Activated T-helper 17 cell treated with anti-CD3 and anti-CD28 coated beads, Interleukin-2, amount 50 U/mL, for 72 hours (primary cell): ENCODE measurements at regions not wholly inside any gene's neighbourhood (a gene's known extent, or its start where the extent isn't known, plus 50 kb on each side); places are given as distances from the start of the nearest gene placed in this dataset.

Source experiments
- ATAC-seq: fragments of 150-1000 bp; cut with Tn5 transposase; replicated peaks from 2 replicates; pipeline ENCODE4 v1.10.0; 2021; ENCODE audit warnings: mild to moderate bottlenecking, moderate library complexity
- H3K27ac Mint-ChIP-seq: one replicate; pipeline ENCODE4 v1.8.0; 2022; ENCODE audit warnings: mixed read lengths
- H3K27me3 Mint-ChIP-seq: one replicate; pipeline ENCODE4 v1.8.0; 2022; ENCODE audit warnings: mixed read lengths
- H3K36me3 Mint-ChIP-seq: one replicate; pipeline ENCODE4 v1.8.0; 2022; ENCODE audit warnings: low read depth, mild to moderate bottlenecking, mixed read lengths
- H3K4me1 Mint-ChIP-seq: one replicate; pipeline ENCODE4 v1.8.0; 2022; ENCODE audit warnings: mixed read lengths
- H3K4me3 Mint-ChIP-seq: one replicate; pipeline ENCODE4 v1.8.0; 2022; ENCODE audit warnings: mild to moderate bottlenecking, mixed read lengths
- H3K9me3 Mint-ChIP-seq: one replicate; pipeline ENCODE4 v1.8.0; 2022; ENCODE audit warnings: mixed read lengths

DNA sequence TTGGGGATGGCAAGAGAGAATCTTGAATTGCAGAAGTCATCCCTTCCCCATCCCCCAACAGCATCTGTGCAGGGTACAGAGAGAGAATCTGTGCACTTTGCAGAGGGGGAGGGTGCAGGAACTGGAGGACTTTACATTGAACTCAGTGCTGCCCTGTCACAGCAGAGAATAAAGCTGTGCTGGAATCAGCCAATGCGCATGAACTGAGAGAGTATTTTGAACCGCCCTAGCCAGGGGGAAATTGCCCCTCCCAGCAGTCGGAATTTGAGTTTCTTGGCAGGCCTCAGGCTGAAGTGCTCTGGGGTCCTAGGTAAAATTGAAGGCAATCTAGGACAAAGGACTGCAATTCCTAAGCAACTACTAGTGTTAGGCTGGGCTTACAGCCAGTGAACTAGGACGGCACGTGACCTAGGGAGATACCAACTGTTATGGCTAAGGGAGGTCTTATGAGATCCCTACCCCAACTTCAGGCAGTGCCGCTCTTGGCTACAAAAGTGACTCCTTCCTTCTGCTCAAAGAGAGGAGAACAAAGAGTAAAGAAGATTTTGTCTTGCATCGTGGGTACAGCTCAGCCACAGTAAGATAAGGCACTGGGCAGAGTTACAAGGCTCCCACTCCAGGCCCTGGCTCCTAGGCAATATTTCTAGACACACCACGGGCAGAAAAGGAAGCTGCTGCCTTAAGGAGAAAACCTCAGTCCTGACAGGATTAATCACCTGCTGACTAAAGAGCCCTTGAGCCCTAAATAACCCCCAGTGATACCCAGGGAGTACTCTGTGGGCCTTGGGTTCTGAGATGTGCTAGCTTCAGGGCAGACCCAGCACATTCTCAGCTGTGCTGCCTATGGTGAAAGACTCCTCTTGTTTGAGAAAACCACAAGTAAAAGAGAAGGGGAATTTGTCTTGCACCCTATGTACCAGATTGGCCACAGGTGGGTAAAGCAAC, 300.5 kb upstream of the ALCAM start:
- ATAC-seq: no peak
- Mint-ChIP-seq H3K4me3 (no peak overlapping the region), H3K27ac (no peak overlapping the region)

DNA sequence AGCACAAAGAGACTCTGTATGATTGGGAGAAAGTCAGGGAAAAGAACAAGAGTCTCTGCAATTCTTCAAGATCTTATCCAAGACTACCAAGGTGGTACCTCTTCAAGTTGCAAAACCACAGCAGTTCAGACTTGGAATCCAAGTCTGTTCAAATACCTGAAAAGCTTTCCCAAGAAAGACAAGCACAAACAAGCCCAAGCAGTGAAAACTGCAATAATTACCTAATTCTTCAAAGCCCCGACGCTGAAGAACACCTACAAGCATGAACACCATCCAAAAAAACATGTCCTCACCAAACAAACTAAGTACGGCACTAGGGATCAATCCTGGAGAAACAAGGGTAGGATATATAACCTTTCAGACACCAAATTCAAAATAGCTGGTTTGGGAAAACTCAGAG, 299.3 kb upstream of the ALCAM start:
- no peaks in the 10 kb centered on the region for H3K9me3 Mint-ChIP-seq
- H3K36me3 Mint-ChIP-seq: no peaks in the 10 kb centered on the region
- peaks cover 3% of the 10 kb centered on the region for H3K27me3 Mint-ChIP-seq
- no peaks in the 10 kb centered on the region for H3K4me1 Mint-ChIP-seq
- no peak for ATAC-seq
- H3K27ac Mint-ChIP-seq: no peak overlapping the region
- H3K4me3 Mint-ChIP-seq: no peak overlapping the region

More for the DNA sequence above, 300.5 kb upstream of the ALCAM start:
- H3K27me3 Mint-ChIP-seq: peaks cover 3% of the 10 kb centered on the region
- H3K9me3 Mint-ChIP-seq: no peaks in the 10 kb centered on the region
- no peaks in the 10 kb centered on the region for H3K4me1 Mint-ChIP-seq
- H3K36me3 Mint-ChIP-seq: no peaks in the 10 kb centered on the region

DNA sequence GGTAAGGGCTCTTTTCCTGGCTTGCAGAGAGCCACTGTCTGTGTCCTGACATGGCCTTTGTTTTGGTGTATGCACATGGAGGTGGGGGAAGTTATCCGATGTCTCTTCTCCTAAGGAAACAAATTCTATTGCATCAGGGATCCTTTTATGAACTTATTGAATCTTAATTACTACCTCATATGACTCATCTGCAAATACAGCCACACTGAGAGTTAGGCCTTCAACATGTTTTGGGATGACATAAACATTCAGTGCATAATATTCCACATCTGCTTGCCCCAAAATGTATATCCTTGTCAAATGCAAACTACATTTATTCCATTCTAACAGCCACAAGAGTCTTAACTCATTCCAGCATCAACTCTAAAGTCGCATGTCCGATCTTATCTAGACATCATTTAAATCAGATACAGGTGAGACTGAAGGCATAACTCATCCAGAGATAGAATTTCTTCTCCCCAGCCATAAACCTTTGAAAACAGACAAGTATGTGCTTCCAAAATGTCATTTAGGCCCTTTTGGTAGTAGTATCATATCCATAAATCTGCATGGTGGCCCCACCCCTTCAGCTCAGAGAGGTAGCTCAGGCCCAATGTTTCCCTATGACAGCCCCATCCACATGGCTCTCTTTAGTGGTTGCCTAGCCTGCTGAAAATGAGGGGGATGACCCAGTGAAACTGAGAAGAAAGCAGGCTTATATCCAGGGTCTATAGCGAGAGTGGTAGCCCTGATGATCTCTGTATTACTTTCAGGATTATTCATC, 289.5 kb upstream of the ALCAM start:
- no peak for ATAC-seq
- no peak overlapping the region for H3K27ac Mint-ChIP-seq
- H3K4me1 Mint-ChIP-seq: no peaks in the 10 kb centered on the region
- no peaks in the 10 kb centered on the region for H3K36me3 Mint-ChIP-seq
- no peaks in the 10 kb centered on the region for H3K27me3 Mint-ChIP-seq
- no peaks in the 10 kb centered on the region for H3K9me3 Mint-ChIP-seq
- no peak overlapping the region for H3K4me3 Mint-ChIP-seq

DNA sequence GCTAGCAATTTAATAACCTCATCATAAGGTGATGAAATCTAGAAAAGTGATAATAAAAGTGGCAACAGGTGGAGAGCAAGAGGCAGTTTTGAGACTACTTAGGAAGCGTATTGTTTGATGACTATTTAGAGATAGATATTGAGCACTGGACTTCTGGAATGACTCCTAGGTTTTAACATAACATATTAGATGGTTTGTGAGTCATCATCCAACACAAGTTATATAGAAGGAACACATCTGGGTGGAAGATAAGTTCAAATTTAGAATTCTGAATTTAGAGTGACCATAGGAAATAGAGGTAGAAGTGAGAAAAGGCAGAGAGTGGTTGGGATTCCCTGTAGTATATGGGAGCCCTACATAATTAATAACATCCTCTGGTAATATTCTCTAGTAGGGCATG, 282.8 kb upstream of the ALCAM start:
- Mint-ChIP-seq H3K27ac (no peak overlapping the region), H3K4me1 (no peaks in the 10 kb centered on the region), H3K27me3 (no peaks in the 10 kb centered on the region), H3K9me3 (no peaks in the 10 kb centered on the region), H3K4me3 (no peak overlapping the region), H3K36me3 (no peaks in the 10 kb centered on the region)
- no peak for ATAC-seq

DNA sequence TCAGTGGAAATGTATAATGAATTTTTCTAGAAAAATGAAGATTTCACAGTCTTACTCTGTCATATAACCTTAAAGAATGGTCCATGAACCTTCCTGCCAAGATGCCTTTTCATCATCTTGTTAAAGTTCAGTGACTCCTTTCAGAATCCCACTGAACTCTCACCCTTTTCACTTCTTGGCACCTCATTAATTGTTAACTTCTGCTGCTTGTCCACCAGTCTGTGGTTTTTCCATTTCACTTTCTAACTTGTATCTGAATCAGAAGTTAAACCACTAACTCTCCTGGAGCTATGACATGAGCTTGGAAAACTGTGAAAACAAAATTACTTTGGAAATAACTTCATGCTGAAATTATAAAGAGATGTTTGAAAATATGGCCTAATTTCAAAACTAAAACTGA, 281.2 kb upstream of the ALCAM start:
- H3K4me3 Mint-ChIP-seq: no peak overlapping the region

DNA sequence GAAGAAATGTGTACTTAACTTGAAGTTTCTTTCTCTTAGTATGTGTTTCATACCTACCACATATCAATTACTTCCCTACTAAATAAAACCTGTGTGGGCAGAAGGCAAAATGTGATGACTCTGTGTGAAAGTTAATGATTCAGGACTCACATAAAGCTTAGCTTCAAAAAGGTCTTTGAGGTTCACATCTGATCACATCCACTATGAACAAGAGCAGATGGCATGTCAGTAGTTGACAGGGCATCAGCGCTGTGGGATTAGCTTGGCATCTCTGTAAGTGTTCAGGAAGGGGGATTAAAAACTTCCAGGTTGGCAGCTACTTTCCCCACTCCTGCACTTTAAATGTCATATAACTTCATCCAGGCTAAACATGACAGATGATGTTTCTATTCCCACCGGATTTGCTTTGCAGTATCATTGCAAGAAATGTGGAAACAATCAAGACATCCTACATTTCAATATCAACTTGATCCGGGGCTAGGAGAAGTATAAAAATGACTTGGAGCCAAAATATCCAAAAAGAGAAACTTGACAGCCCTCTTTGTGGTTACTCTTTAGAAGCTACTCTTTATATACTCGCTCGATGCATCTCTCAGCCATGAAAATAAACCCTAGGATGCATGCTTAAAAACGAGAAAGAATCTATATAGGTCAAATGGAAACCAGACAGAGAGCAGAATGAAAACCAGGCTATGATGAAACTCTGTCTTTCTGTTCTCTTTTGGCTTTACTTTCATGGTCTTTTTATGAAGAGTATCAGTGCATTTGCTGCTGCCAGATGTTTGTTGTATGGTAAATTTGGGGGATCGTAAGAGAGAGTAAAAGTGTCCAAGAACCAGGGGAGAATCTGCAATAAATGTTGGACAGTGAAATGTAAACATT, 273.1 kb upstream of the ALCAM start:
- no peak overlapping the region for H3K4me3 Mint-ChIP-seq
- H3K9me3 Mint-ChIP-seq: peaks cover 3% of the 10 kb centered on the region
- no peak for ATAC-seq
- peaks cover 4% of the 10 kb centered on the region for H3K27me3 Mint-ChIP-seq
- H3K4me1 Mint-ChIP-seq: no peaks in the 10 kb centered on the region
- no peak overlapping the region for H3K27ac Mint-ChIP-seq
- no peaks in the 10 kb centered on the region for H3K36me3 Mint-ChIP-seq

More for the DNA sequence above, 281.2 kb upstream of the ALCAM start:
- H3K36me3 Mint-ChIP-seq: no peaks in the 10 kb centered on the region
- ATAC-seq: no peak
- no peak overlapping the region for H3K27ac Mint-ChIP-seq
- no peaks in the 10 kb centered on the region for H3K27me3 Mint-ChIP-seq
- no peaks in the 10 kb centered on the region for H3K9me3 Mint-ChIP-seq
- no peaks in the 10 kb centered on the region for H3K4me1 Mint-ChIP-seq

DNA sequence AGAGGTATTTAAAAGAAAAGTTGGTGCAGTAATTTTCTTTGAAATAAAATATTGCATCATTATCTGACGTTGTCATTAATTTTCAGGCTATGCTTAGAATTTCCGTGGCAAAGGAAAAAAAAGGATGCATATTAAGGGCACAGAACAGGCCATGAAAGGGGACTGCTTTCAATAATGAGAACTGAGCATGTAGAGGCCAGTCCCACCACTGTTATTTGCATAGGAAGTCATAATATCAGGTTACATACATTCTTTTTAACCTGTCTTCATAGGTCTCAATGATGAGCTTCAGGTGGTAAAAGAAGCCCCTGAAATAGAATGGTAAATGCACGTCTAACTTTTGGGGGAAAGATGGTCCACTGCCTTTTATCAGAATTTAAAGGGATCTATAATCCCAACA, 272.1 kb upstream of the ALCAM start:
- no peaks in the 10 kb centered on the region for H3K4me1 Mint-ChIP-seq
- no peak for ATAC-seq
- peaks cover 4% of the 10 kb centered on the region for H3K27me3 Mint-ChIP-seq
- H3K4me3 Mint-ChIP-seq: no peak overlapping the region
- H3K36me3 Mint-ChIP-seq: no peaks in the 10 kb centered on the region
- H3K27ac Mint-ChIP-seq: no peak overlapping the region
- peaks cover 3% of the 10 kb centered on the region for H3K9me3 Mint-ChIP-seq

DNA sequence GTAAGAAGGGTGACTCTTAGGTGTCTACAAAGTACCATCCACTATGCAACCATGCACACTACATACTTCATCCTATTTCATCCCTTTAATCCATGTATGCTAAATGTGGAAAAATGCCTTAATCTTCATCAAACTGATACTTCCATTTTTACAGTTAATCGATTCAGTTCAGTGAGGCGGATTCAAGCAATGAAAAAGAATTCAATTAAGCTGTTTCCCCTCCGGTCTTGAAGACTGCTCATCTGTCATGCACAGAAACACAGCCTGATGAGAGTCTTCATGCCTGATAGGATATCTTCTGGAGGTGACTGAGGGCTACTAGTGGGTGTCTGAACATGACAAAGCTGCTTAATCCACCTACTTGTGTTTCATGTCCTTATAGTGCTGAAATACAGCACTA, 270.6 kb upstream of the ALCAM start:
- Mint-ChIP-seq H3K9me3 (peaks cover 3% of the 10 kb centered on the region), H3K27me3 (peaks cover 6% of the 10 kb centered on the region), H3K4me1 (no peaks in the 10 kb centered on the region), H3K4me3 (no peak overlapping the region), H3K36me3 (no peaks in the 10 kb centered on the region), H3K27ac (no peak overlapping the region)
- ATAC-seq: no peak

DNA sequence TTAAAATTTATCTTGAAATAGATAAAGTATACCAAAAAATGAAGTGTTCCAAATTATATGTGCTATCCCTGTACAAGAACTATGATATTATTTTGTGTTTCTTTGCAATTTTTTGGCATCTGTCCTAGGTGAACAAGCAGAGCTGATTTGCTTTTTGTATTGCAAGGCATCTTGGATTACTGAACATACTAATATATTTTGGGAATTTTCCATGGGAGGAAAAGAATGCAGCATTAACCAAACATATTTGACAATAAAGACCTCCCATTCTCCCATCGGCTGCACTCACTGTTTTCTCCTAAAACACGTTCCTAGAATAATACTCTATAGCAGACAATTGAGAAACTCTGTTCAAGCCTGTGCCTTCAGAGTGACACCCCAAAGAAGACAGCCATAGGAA, 265.1 kb upstream of the ALCAM start:
- H3K27me3 Mint-ChIP-seq: peaks cover 6% of the 10 kb centered on the region
- H3K4me1 Mint-ChIP-seq: no peaks in the 10 kb centered on the region

DNA sequence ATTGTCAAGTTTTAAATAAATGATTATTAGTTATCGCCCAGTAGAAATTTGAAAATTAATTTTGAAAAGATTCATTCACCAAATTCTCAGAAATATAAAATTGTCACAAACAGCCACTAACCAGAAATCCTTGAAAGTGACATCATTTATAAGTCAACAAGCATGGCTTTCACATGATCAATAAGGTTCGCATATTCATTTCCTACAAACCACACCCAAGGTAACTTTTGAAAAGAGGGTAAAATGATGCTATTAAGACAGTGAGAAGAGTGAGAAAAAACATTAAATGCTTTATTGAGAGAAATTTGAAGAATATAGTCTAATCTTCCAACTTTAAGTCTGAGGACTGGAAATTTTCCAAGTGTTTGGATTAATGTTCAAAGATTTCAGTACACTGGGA, 263.6 kb upstream of the ALCAM start:
- no peak overlapping the region for H3K27ac Mint-ChIP-seq
- H3K4me3 Mint-ChIP-seq: no peak overlapping the region
- H3K36me3 Mint-ChIP-seq: no peaks in the 10 kb centered on the region
- H3K27me3 Mint-ChIP-seq: peaks cover 6% of the 10 kb centered on the region
- H3K9me3 Mint-ChIP-seq: no peaks in the 10 kb centered on the region
- no peaks in the 10 kb centered on the region for H3K4me1 Mint-ChIP-seq
- ATAC-seq: no peak

More for the DNA sequence above, 265.1 kb upstream of the ALCAM start:
- Mint-ChIP-seq H3K9me3 (no peaks in the 10 kb centered on the region), H3K36me3 (no peaks in the 10 kb centered on the region), H3K4me3 (no peak overlapping the region), H3K27ac (no peak overlapping the region)
- ATAC-seq: no peak

DNA sequence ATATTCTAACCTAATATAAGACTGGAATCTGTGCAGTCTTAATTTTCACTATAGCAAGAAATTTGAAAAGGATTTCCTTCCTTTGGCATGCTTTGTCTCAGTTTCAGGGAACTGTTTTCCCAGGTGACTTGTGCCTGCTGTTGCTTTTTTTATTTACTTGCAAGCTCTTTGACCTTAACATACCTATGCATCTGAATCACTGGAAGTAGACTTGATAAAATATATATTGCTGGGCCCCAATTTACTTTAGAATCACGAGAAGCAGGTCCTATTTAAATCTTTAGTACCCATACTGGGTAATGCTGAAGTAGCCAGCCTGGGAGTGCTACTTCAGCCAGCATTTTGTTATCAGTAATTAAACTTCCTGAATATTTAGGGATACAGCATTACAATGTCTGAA, 257.9 kb upstream of the ALCAM start:
- H3K27me3 Mint-ChIP-seq: no peaks in the 10 kb centered on the region
- H3K4me1 Mint-ChIP-seq: no peaks in the 10 kb centered on the region
- peaks cover 5% of the 10 kb centered on the region for H3K9me3 Mint-ChIP-seq
- H3K27ac Mint-ChIP-seq: no peak overlapping the region
- H3K4me3 Mint-ChIP-seq: no peak overlapping the region
- ATAC-seq: no peak
- no peaks in the 10 kb centered on the region for H3K36me3 Mint-ChIP-seq

DNA sequence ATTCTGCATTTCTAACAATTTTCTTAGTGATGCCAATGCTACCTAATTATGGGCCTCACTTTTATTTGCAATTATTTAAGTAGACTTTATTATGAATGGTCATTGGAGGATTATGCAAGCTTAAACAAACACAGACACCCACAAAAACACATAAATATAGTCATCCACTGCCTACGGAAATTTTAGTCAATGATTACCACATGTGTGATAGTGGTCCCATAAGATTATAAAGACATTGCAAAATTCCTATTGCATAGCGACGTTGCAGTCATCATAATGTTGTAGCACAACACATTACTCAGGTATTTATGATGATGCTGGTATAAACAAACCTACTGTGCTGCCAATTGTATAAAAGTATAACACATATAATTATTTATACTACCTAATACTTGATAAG, 247.8 kb upstream of the ALCAM start:
- Mint-ChIP-seq H3K36me3 (no peaks in the 10 kb centered on the region), H3K4me1 (no peaks in the 10 kb centered on the region), H3K27ac (no peak overlapping the region), H3K27me3 (no peaks in the 10 kb centered on the region), H3K9me3 (peaks cover 7% of the 10 kb centered on the region), H3K4me3 (no peak overlapping the region)
- ATAC-seq: no peak

DNA sequence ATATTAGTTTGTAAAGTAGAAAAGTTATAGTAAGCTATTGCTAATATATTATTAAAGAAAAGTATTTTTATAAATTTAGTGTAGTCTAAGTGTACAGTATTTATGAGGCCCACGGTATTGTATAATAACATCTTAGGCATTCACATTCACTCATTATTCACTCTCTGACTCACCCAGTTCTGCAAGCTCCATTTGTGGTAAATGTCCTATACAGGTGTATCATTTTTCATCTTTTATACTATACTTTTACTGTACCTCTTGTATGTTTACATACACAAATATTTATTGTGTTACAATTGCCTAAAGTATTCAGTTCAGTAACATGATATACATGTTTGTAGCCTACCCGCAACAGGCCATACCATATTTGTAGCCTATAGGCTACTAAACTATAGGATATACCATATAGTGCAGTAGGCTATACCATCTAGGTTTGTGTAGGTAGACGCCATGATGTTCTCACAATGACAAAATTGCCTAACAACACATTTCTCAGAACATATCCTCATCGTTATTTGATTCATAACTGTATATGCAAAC, 246.8 kb upstream of the ALCAM start:
- ATAC-seq: no peak
- Mint-ChIP-seq H3K4me1 (no peaks in the 10 kb centered on the region), H3K27ac (no peak overlapping the region), H3K36me3 (no peaks in the 10 kb centered on the region), H3K9me3 (peaks cover 3% of the 10 kb centered on the region), H3K27me3 (no peaks in the 10 kb centered on the region), H3K4me3 (no peak overlapping the region)

DNA sequence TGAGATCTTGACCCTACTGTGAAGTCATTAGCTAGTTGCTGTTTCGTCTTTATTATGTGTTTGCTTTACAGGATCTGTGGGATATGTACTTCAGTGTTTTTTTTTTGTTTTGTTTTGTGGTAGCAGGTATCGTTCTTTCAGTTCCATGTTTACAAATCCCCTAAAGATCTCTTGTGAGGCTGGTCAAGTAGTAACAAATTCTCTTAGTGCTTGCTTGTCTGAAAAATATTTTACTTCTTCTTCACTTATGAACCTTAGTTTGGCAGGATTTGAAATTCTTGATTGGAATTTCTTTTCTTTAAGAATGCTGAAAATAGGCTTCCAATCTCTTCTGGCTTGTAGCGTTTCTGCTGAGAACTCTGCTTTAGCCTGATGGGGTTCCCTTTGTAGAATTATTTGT, 235.8 kb upstream of the ALCAM start:
- Mint-ChIP-seq H3K36me3 (no peaks in the 10 kb centered on the region), H3K9me3 (peaks cover 5% of the 10 kb centered on the region), H3K4me1 (no peaks in the 10 kb centered on the region), H3K4me3 (no peak overlapping the region), H3K27ac (no peak overlapping the region), H3K27me3 (peaks cover 3% of the 10 kb centered on the region)
- no peak for ATAC-seq
